ENCODE measurements at regions not wholly inside any gene's neighbourhood (a gene's known extent, or its start where the extent isn't known, plus 50 kb on each side); places are given as distances from the start of the nearest gene placed in this dataset.

DNA sequence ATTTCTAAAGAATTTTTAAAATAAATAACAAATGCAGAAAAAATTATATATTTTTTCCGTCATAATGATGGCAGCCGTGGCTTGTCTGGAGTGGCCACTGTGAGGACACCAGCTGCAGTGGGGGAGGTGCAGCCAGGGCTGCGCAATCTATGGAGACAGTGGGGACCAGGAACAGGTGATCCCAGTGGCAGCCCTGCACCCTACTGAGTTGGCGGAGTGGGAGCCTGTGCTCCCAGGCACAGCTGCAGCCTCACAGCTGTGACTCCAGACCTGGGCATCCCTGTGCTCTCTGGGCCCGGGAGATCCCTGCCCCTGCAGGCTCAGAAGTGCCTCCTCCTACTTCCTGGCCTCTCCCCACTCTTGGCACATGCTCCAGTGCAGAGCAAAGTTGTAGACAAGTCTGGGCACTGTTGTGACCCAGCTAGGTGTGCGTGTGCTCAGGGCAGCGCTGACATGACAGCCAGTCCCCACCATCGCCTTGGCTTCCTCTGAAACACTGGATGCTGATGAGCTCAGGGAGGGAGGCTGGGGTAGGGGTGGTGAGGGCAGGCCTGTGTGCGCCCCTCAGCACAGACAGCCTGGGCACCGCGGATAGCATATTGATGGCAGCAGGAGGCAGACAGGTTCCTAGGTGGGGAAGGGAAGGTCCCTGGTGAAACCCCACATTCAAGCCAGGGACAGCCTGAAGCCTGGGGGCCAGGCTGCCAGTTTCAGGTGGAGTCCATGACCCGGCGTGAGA lies 96.0 kb upstream of the PRR16 start:
- TF ChIP-seq ESRRA (CRISPR knock-in tag; IDR thresholded peaks at IDR 0.05; ENCODE audit: low read depth) (no peak), ZNF558 (CRISPR knock-in tag; IDR thresholded peaks at IDR 0.05; ENCODE audit: borderline replicate concordance) (no peak)
- TF ChIP-seq, protein P1, sequence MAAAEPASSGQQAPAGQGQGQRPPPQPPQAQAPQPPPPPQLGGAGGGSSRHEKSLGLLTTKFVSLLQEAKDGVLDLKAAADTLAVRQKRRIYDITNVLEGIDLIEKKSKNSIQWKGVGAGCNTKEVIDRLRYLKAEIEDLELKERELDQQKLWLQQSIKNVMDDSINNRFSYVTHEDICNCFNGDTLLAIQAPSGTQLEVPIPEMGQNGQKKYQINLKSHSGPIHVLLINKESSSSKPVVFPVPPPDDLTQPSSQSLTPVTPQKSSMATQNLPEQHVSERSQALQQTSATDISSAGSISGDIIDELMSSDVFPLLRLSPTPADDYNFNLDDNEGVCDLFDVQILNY (CRISPR knock-in tag; conservative IDR thresholded peaks at IDR 0.05), result no peak

Measured in HepG2 (cell line).